ENCODE measurements at regions not wholly inside any gene's neighbourhood (a gene's known extent, or its start where the extent isn't known, plus 50 kb on each side); places are given as distances from the start of the nearest gene placed in this dataset.

- no peak for DNase-seq (ENCODE audit: low read depth)
- no peak overlapping the region for H3K4me3 ChIP-seq (ENCODE audit: low read depth, low read length)
- POLR2A ChIA-PET, result no interaction called here
- no peaks in the 10 kb centered on the region for H3K36me3 ChIP-seq (ENCODE audit: control insufficient read depth, insufficient read depth, low read length)
- CTCF ChIA-PET, result no interaction called here
- TF ChIP-seq CTCF (IDR thresholded peaks at IDR 0.05; ENCODE audit: insufficient read depth, low read depth, low read length), result no peak
- no peaks in the 10 kb centered on the region for H3K27me3 ChIP-seq (ENCODE audit: control insufficient read depth, insufficient read depth, low read length)
Measured at GRCh38 chr13:103694471-103694870, 628.3 kb upstream of the SLC10A2 start.

GRCh38 chr13:103694033-103694432 is 627.8 kb upstream of the SLC10A2 start:
- no peak overlapping the region for H3K4me3 ChIP-seq (ENCODE audit: low read depth, low read length)
- TF ChIP-seq CTCF (IDR thresholded peaks at IDR 0.05; ENCODE audit: insufficient read depth, low read depth, low read length), result no peak
- no peak for DNase-seq (ENCODE audit: low read depth)
- ChIA-PET POLR2A (no interaction called here), CTCF (no interaction called here)
- no peaks in the 10 kb centered on the region for H3K27me3 ChIP-seq (ENCODE audit: control insufficient read depth, insufficient read depth, low read length)
- no peaks in the 10 kb centered on the region for H3K36me3 ChIP-seq (ENCODE audit: control insufficient read depth, insufficient read depth, low read length)

GRCh38 chr13:103692442-103692841 is 626.2 kb upstream of the SLC10A2 start:
- Histone ChIP-seq H3K4me3 (ENCODE audit: low read depth, low read length) (no peak overlapping the region), H3K27me3 (ENCODE audit: control insufficient read depth, insufficient read depth, low read length) (no peaks in the 10 kb centered on the region), H3K36me3 (ENCODE audit: control insufficient read depth, insufficient read depth, low read length) (no peaks in the 10 kb centered on the region)
- no peak for TF ChIP-seq CTCF (IDR thresholded peaks at IDR 0.05; ENCODE audit: insufficient read depth, low read depth, low read length)
- ChIA-PET CTCF (no interaction called here), POLR2A (no interaction called here)
- DNase-seq (ENCODE audit: low read depth), result no peak

- no peaks in the 10 kb centered on the region for H3K36me3 ChIP-seq (ENCODE audit: control insufficient read depth, insufficient read depth, low read length)
- no peak for DNase-seq (ENCODE audit: low read depth)
- H3K4me3 ChIP-seq (ENCODE audit: low read depth, low read length), result no peak overlapping the region
- no peak for TF ChIP-seq CTCF (IDR thresholded peaks at IDR 0.05; ENCODE audit: insufficient read depth, low read depth, low read length)
- no peaks in the 10 kb centered on the region for H3K27me3 ChIP-seq (ENCODE audit: control insufficient read depth, insufficient read depth, low read length)
- CTCF ChIA-PET, result no interaction called here
- POLR2A ChIA-PET, result no interaction called here
Measured at GRCh38 chr13:103676329-103676728, 610.1 kb upstream of the SLC10A2 start.

GRCh38 chr13:103671547-103671946 is 605.3 kb upstream of the SLC10A2 start:
- no peak for TF ChIP-seq CTCF (IDR thresholded peaks at IDR 0.05; ENCODE audit: insufficient read depth, low read depth, low read length)
- POLR2A ChIA-PET, result no interaction called here
- no peaks in the 10 kb centered on the region for H3K27me3 ChIP-seq (ENCODE audit: control insufficient read depth, insufficient read depth, low read length)
- CTCF ChIA-PET, result no interaction called here
- no peak overlapping the region for H3K4me3 ChIP-seq (ENCODE audit: low read depth, low read length)
- H3K36me3 ChIP-seq (ENCODE audit: control insufficient read depth, insufficient read depth, low read length), result no peaks in the 10 kb centered on the region
- DNase-seq (ENCODE audit: low read depth), result no peak

Measured in BJ (cell line).